Peyer's patch (tissue), 4 donors: ENCODE measurements at regions not wholly inside any gene's neighbourhood (a gene's known extent, or its start where the extent isn't known, plus 50 kb on each side); places are given as distances from the start of the nearest gene placed in this dataset.
"Not testable (repeated sequence)": the region's sequence is repeated elsewhere in the genome, so short reads cannot be mapped to it uniquely, and the experiment has no call there.

Experiments
- CTCF ChIP-seq, 6 experiments: fragments of 450-650 bp in 4 of 6; fragments of 200-600 bp in 2 of 6; sonication (generic) in 1 of 6; IDR thresholded peaks; one replicate each; pipeline ENCODE4 v1.5.1; 2017 to 2019; ENCODE audit warnings: antibody characterized with exemption in 6 of 6, mild to moderate bottlenecking in 3 of 6, moderate library complexity in 1 of 6
- POLR2A ChIP-seq, 2 donors: fragments of 450-650 bp; IDR thresholded peaks; one replicate each; pipeline ENCODE4 v1.5.1; 2017; ENCODE audit warnings: antibody characterized with exemption in 2 of 2, mild to moderate bottlenecking in 2 of 2, moderate library complexity in 2 of 2

DNA sequence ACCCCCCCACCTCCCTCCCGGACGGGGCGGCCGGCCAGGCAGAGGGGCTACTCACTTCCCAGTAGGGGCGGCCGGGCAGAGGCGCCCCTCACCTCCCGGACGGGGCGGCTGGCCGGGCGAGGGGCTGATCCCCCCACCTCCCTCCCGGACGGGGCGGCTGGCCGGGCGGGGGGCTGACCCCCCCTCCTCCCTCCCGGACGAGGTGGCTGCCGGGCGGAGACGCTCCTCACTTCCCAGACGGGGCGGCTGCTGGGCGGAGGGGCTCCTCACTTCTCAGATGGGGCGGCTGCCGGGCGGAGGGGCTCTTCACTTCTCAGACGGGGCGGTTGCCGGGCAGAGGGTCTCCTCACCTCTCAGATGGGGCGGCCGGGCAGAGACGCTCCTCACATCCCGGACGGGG lies 117.5 kb downstream of the FHIP1A start:
- not testable (repeated sequence) for TF ChIP-seq CTCF, POLR2A (IDR thresholded peaks at IDR 0.05)
